Gastrocnemius medialis (tissue), 4 donors: ENCODE measurements at regions not wholly inside any gene's neighbourhood (a gene's known extent, or its start where the extent isn't known, plus 50 kb on each side); places are given as distances from the start of the nearest gene placed in this dataset.

Source experiments
- ATAC-seq, 2 donors: fragments of 150-250 bp; one replicate each; pipeline ENCODE4 v1.9.1; 2016
- DNase-seq, 2 donors: peaks; one replicate each; pipeline ENCODE4 v3.0.0-alpha.2; 2019
- H3K27ac ChIP-seq, 4 donors: fragments of 200-600 bp; sonication (generic); 1 replicate in 1 of 4; 2 replicates in 3 of 4; pipeline ENCODE4 v1.5.1; 2016 to 2018; ENCODE audit warnings: mild to moderate bottlenecking in 2 of 4, moderate library complexity in 1 of 4
- H3K27me3 ChIP-seq, 3 donors: fragments of 200-600 bp; sonication (generic) in 2 of 3; 1 replicate in 1 of 3; 2 replicates in 2 of 3; pipeline versions ENCODE4 v1.5.1 to v1.6.0; 2016 to 2019; ENCODE audit warnings: mild to moderate bottlenecking in 1 of 3, moderate library complexity in 1 of 3
- H3K36me3 ChIP-seq, 2 donors: fragments of 200-600 bp; sonication (generic) in 1 of 2; one replicate each; pipeline ENCODE4 v1.5.1; 2017 to 2018
- H3K4me1 ChIP-seq, 2 donors: fragments of 200-600 bp; sonication (generic) in 1 of 2; one replicate each; pipeline ENCODE4 v1.5.1; 2016 to 2017; ENCODE audit warnings: mild to moderate bottlenecking in 2 of 2
- H3K4me3 ChIP-seq, 4 donors: fragments of 200-600 bp; sonication (generic) in 3 of 4; 1 replicate in 1 of 4; 2 replicates in 3 of 4; pipeline ENCODE4 v1.5.1; 2016 to 2019; ENCODE audit warnings: mild to moderate bottlenecking in 2 of 4
- H3K9me3 ChIP-seq, 3 donors: fragments of 200-600 bp; sonication (generic) in 2 of 3; 1 replicate in 1 of 3; 2 replicates in 2 of 3; pipeline ENCODE4 v1.5.1; 2016 to 2019
- CTCF ChIP-seq, 5 experiments: fragments of 450-650 bp in 3 of 5; fragments of 200-600 bp in 2 of 5; sonication (generic) in 2 of 5; IDR thresholded peaks in 4 of 5; conservative IDR thresholded peaks in 1 of 5; 1 replicate in 4 of 5; 2 replicates in 1 of 5; pipeline ENCODE4 v1.5.1; 2016 to 2019; ENCODE audit warnings: antibody characterized with exemption in 5 of 5, mild to moderate bottlenecking in 3 of 5, moderate library complexity in 3 of 5
- POLR2A ChIP-seq, 2 donors: fragments of 450-650 bp; IDR thresholded peaks; one replicate each; pipeline ENCODE4 v1.6.1; 2017; ENCODE audit warnings: antibody characterized with exemption in 2 of 2, mild to moderate bottlenecking in 2 of 2, moderate library complexity in 2 of 2
- in situ Hi-C, 4 donors: fragments of 200-750 bp; cut with MboI; loops; one replicate each; pipeline versions ENCODE4 v1.15.0 to v1.8.0; 2017; ENCODE audit warnings: low sequenced_read_pairs in 4 of 4
- intact Hi-C: fragments of 100-400 bp; cut with DNase I; formaldehyde crosslinking; loops from one replicate; pipeline ENCODE4 v1.15.1; 2023; ENCODE audit warnings: low total_unique reads

- TF ChIP-seq CTCF (IDR thresholded peaks at IDR 0.05 in 4 of 5, conservative IDR thresholded peaks at IDR 0.05 in 1 of 5) (no peak), POLR2A (IDR thresholded peaks at IDR 0.05) (no peak)
- ATAC-seq: no peak
- intact Hi-C loops: no loop called here
These were observed 334.8 kb downstream of the MYCN start for GRCh38 chr2:16275131-16275530.

GRCh38 chr2:16273111-16273510 is 332.8 kb downstream of the MYCN start:
- Histone ChIP-seq H3K27me3 (no peaks in the 10 kb centered on the region), H3K9me3 (no peaks in the 10 kb centered on the region), H3K36me3 (no peaks in the 10 kb centered on the region), H3K4me1 (no peaks in the 10 kb centered on the region), H3K27ac (no peak overlapping the region), H3K4me3 (no peak overlapping the region)
- ATAC-seq (no peak), DNase-seq (no peak)
- TF ChIP-seq POLR2A (IDR thresholded peaks at IDR 0.05) (no peak), CTCF (IDR thresholded peaks at IDR 0.05 in 4 of 5, conservative IDR thresholded peaks at IDR 0.05 in 1 of 5) (no peak)
- intact Hi-C loops (no loop called here), in situ Hi-C loops (no loop called here)

More at GRCh38 chr2:16275131-16275530, 334.8 kb downstream of the MYCN start:
- H3K27me3 ChIP-seq: no peaks in the 10 kb centered on the region
- no peaks in the 10 kb centered on the region for H3K9me3 ChIP-seq
- in situ Hi-C loops: loop anchor here in 3 of 4 donors (25.0 kb wide), 2 partner anchors 338 to 638 kb away; partner anchors contain the start of gene MYCN (in 1 of the 3)
- no peak overlapping the region for H3K27ac ChIP-seq
- H3K4me1 ChIP-seq: no peaks in the 10 kb centered on the region
- no peaks in the 10 kb centered on the region for H3K36me3 ChIP-seq
- no peak for DNase-seq
- H3K4me3 ChIP-seq: no peak overlapping the region

- DNase-seq (no peak), ATAC-seq (no peak)
- H3K36me3 ChIP-seq: no peaks in the 10 kb centered on the region
- H3K9me3 ChIP-seq: no peaks in the 10 kb centered on the region
- H3K4me3 ChIP-seq: no peak overlapping the region
- no peaks in the 10 kb centered on the region for H3K27me3 ChIP-seq
- intact Hi-C loops: no loop called here
- H3K27ac ChIP-seq: no peak overlapping the region
- H3K4me1 ChIP-seq: no peaks in the 10 kb centered on the region
- in situ Hi-C loops: no loop called here
- no peak for TF ChIP-seq POLR2A (IDR thresholded peaks at IDR 0.05)
- TF ChIP-seq CTCF (IDR thresholded peaks at IDR 0.05 in 4 of 5, conservative IDR thresholded peaks at IDR 0.05 in 1 of 5): no peak
These were observed 331.9 kb downstream of the MYCN start for GRCh38 chr2:16272038-16272788.

GRCh38 chr2:16271231-16271896 is 331.0 kb downstream of the MYCN start:
- Histone ChIP-seq H3K27ac (no peak overlapping the region), H3K4me1 (no peaks in the 10 kb centered on the region), H3K4me3 (no peak overlapping the region), H3K36me3 (no peaks in the 10 kb centered on the region), H3K9me3 (no peaks in the 10 kb centered on the region), H3K27me3 (no peaks in the 10 kb centered on the region)
- in situ Hi-C loops (no loop called here), intact Hi-C loops (no loop called here)
- DNase-seq (no peak), ATAC-seq (no peak)
- TF ChIP-seq POLR2A (IDR thresholded peaks at IDR 0.05) (no peak), CTCF (IDR thresholded peaks at IDR 0.05 in 4 of 5, conservative IDR thresholded peaks at IDR 0.05 in 1 of 5) (no peak)
